GM21367 (cell line): ENCODE measurements at regions not wholly inside any gene's neighbourhood (a gene's known extent, or its start where the extent isn't known, plus 50 kb on each side); places are given as distances from the start of the nearest gene placed in this dataset.
"Not testable (repeated sequence)": the region's sequence is repeated elsewhere in the genome, so short reads cannot be mapped to it uniquely, and the experiment has no call there.

Experiments used
- ATAC-seq: cut with Tn5 transposase; IDR thresholded peaks from one replicate; pipeline ENCODE4 v1.9.1; 2021; ENCODE audit not compliant: unreplicated experiment

DNA sequence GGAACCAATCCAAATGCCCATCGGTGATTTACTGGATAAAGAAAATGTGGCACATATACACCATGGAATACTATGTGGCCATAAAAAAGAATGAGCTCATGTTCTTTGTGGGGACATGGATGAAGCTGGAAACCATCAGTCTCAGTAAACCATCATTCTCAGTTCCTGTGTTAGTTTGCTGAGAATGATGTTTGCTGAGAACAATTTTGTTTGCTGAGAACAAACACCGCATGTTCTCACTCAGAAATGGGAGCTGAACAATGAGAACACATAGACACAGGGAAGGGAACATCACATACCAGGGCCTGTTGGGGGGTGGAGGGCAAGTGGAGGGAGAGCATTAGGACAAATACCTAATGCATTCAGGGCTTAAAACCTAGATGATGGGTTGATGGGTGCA is 185.5 kb downstream of the ANXA1 start:
- not testable (repeated sequence) for ATAC-seq

DNA sequence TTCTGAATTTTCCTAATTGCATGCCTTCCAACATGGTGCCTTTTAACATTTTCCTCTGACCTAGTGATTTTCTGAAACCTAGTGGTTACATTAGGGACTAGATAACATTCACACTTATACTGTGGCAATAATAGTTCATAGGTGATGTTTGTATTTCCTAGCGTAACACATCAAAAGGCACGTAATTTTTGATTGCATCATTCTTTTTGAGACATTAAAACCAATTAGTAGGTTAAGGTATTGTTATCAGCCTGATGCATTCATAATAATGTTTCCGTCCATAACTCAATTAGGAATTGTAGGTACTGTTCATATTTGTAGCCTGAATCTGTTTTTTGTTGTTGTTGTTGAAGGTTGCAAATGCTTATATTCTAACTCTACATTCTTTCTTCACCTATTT is 192.4 kb downstream of the ANXA1 start:
- no peak for ATAC-seq

DNA sequence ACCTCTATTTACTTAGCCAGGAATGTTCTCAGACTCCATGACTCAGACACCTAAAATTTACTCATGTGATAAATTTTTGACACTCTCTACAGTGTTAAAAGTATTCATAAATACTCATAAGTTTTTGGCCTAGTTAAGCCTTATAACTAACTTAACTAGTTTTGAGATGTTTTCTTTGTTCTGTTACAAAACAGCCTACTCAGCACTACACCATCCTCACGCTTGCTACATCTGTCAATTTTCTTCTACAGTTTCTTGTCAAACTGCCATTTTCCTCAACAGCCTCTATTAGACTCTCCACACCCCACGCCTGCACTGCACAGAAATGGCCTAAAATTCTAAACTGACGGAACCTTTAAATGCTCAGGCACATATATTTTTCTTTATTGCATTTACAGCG is 195.5 kb downstream of the ANXA1 start:
- no peak for ATAC-seq

DNA sequence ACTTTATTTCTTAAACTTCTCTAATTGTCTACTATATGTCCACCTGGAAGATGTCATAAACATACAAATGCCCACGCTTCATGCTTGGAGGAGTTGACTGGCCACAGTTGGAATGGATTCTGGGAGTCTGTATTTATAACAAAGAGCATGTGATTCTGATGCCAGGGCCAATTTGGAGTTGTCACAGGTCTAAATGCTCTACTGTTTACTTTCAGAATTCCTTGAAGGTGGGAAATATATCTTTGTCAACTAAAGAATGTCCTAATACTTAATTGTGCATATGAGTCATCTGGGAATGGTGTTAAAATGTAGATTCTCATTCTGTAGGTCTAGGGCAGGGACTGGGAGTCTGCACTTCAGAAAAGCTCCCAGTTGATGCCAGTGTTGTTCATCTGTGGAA is 196.1 kb downstream of the ANXA1 start:
- ATAC-seq, result no peak

DNA sequence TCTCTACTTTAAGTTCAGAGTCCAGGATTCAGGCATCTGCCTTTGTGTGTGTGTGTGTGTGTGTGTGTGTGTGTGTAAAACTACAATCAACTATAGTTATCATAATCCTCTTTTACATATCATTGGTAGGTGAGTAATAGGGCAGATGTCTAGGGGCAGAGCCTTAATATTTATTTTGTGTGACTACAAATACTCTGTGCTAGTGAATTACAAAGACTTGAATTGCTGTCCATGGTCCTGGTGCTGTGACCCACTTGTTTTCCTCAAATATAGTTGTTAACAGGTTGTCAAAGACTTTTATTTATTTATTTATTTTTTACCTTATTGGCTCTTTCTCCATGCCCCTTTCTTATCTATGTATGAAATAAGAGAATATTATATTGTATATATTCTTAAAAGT is 196.8 kb downstream of the ANXA1 start:
- ATAC-seq, result no peak

DNA sequence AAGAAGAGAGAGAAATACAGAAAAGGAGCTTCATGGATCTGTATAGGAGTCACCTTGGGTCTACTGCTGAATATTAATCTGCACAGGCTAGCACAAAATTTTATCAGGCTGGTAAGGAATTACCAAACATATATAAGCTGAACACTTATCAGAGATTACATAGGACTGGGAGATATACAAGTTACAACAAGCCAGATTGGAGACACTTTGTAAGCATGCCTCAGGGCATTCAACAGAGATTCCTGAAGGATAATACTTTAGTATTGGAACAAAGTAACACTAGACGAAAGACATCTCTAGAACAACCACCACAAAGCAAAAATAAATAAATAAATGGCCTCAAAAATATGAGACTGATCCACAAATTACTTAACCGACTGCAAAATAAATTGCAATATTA is 197.8 kb downstream of the ANXA1 start:
- no peak for ATAC-seq

DNA sequence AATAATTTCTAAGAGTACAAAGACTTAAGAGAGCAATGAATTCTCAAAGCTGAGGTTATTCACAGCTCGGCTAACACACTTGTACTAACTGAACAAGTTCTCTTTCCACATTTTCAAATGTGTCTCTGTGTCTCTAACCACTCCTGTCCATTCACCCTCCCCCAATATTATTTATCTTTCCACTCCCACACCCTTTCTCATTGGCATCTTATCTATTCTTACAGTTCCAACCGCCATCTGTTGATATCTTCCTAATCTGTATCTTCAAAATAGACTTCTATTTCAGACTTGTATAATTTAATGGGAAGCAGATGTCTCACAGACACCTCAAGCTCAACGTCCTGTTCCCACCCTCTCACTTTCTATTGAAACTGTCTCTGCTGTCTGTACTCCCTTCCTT is 205.9 kb downstream of the ANXA1 start:
- ATAC-seq, result no peak

DNA sequence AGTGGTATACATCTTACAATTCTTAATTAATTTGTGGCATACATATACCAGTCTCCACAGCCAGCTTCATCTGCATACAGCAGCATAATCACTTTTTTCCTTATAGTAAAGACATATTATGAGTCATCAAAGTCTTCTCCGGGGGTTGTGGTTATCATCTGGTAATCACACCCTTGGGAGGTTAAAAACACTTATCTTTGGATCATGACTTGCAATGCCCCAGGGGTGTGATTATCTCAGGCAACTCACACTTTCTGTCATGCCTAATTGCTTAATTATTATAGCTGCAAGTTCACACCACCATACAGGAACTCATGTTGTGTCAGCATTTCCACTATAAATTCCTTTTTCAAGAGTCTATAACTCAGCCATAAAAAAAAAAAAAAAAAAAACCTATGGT is 218.4 kb downstream of the ANXA1 start:
- ATAC-seq, result no peak

DNA sequence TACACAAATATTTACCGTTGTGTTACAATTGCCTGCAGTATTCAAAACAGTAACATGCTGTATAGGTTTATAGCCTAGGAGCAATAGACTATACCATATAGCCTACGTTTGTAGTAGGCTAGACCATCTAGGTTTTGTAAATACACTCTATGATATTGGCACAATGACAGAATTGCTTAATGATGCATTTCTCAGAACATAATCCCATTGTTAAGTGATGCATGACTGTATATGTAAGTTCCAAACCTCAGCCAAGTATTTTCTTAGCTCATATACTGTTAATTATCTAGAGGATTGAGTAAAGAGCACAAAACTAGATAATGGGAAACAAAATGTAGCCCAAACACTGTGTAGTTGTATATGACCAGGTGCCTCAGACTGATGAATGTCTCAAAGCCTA is 220.1 kb downstream of the ANXA1 start:
- ATAC-seq, result no peak

DNA sequence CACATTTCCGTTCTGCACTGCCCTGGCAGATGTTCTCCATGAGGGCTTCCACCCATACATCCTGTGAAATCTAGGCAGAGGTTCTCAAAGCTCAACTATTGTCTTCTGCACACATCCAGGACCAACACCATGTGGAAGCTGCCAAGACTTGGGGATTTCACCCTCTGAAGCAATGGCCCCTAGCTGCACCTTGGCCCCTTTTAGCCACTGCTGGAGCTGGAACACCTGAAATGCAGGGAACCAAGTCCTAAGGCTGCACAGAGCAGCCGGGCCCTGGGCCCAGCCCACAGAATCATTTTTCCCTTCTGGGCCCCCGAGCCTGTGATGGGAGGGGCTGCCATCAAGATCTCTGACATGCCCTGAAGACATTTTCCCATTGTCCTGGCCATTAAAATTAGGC is 228.7 kb downstream of the ANXA1 start:
- ATAC-seq, result no peak

DNA sequence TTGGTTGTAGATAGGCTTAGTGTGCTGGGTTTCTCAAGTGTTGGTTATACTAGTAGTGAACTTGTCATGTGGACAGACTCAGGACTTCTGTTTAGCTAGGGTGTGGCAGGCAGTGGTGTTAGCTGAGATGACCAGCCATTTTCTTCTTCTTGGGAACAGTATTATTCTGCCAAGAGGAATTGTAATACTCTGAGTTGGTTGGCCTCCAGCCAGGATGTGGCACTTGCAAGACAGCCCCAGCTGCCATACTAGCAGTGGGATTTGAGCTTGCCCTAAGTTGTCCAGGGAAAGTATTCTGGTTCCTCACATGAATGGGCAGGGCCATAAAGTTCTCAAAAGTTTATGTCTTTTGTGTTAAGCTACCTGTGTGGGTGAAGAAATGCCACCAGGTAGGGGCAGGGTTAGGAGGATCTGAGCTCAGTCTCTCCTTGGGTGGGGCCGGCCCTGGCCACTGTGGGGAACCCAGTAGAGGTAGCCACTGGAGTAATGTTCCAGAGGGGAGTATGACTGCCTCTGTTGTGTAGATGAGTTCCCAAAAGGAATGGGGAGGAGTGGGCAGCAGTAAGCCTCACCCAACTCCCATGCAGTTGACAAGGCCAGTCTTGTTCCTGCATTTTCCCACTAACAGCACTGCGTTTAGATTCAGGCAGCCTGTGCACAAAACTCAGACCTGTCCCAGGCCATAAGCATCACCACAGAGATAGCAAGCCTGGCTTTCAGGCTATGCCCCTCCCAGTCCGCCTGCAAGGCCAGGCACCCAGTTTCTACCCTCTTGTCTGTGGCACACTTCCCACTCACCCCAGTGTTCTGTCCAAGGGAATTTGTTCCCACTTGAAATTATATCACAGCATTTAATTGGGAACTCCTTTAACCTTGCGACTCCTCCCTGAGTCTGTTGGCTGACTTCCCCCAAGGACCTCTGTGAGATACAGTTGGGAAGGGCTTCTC is 250.7 kb downstream of the ANXA1 start:
- ATAC-seq, result no peak

DNA sequence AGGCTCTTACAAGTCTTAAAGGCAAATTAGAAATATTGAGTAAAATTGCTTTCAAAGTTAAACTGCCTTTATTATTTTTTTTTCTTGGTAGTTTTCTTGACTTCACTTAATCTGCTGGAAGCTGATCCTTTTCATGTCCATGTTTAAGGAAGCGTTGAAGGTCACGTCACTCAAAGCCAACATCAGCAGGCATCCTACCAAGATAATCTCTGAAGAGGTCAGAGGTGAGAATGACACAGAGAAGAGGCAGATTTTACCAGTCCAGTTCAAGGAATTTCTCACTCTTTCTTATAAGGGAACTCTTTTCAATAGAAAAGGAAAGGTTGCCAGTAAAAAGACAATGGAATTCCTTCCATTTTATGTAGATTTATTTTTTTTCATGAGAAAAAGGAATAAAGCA is 259.8 kb downstream of the ANXA1 start:
- ATAC-seq, result no peak

DNA sequence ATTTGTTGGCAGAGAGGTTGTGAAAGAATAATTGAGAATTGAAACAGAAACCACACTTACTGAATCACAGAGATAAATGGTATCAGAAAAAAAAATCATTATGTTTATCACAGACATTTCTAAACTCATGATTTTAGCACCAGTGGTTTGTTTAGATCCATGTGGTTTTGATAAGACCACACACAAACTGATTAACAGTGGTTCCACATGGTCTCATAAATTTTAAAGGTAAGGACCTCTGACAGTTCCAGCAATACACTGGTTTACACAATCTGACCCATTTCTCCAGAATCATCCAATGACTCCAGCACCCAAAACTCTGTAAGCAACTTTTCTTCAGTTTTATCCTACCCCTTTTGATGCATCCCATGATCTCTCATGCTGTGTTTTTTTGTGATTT is 261.2 kb downstream of the ANXA1 start:
- ATAC-seq, result no peak

DNA sequence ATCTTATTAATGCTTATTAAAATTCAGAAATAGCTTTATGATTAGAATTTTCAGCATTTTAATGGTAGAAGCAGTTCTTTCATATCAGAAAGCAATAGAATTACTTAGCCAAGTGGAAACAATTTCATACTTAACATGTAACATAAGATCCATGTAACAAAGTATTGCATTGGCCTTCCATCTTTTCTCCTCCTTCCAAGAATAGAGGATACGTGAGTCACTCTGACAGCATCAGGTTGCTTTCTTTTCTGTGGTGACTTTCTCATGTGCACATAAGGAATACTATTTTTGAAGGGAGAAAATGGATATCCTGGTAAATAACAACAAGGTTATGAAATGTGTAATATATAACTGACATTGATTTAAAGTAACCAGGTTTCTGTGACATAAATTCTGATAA is 272.2 kb downstream of the ANXA1 start:
- ATAC-seq, result no peak

DNA sequence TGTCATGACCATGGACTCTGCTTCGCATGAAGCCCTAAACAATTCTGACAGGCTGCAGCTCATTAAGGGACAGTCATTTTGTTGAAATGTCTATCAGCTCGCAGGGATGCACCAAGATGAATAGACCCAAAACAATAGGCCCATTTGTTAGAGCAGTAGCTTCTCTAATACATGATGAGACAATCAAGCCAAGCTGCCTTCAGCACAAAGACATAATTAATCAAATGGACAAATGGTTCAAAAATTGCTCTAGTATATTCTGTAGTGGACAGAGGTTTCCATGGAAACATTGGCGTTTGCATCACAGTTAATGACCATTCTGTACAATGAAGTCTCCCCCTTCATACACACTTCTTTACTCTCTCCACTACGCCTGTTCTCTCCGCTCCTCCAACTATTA is 274.6 kb downstream of the ANXA1 start:
- ATAC-seq, result no peak

DNA sequence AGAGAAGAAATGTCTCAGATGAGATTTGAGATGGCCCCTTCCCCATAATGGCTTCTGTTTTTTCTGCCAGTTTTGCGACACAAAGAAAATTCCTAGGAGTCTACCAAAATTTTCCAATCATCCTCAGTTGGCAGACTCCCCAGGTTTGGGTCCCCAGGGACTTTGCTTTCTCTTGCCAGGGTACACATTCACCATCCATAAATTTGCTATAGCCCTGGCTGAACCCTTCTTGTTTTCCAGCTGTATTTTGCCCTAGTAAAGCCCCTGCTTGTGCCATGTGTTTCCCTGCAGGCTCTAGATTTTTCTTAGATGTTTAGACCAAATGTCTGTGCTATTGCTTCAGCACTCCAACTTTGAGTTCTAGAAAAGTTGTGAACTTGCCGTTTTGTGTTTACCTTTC is 283.2 kb downstream of the ANXA1 start:
- ATAC-seq, result no peak

DNA sequence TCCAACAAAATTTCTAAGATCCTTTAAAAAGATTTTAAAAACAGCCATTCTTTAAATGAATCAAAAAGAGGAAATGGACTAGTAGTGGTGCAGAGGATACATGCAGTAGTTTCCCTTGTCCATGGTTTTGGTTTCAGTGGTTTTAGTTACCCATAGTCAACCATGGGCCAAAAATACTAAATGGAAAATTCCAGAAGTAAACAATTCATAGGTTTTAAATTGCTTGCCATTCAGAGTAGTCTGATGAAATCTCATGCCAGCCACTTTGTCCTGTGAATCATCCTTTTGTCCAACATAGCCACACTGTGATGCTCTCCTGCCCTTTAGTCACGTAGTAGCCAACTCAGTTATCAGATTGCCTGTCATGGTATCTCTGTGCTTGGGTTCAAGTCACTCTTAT is 286.1 kb downstream of the ANXA1 start:
- no peak for ATAC-seq

DNA sequence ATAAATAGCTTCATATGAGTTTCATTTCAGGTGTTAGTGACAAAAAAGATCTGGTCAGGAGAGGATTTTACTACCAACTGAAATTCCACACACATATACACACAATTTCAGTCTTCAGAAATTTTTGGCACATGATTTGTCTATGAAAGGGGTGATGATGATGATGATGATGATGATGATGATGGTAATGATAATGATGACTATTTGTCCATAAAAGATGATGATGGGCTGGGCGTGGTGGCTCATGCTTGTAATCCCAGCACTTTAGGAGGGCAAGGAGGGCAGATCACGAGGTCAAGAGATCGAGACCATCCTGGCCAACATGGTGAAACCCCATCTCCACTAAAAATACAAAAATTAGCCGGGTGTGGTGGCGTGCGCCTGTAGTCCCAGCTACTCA is 288.2 kb downstream of the ANXA1 start:
- ATAC-seq, result not testable (repeated sequence)

DNA sequence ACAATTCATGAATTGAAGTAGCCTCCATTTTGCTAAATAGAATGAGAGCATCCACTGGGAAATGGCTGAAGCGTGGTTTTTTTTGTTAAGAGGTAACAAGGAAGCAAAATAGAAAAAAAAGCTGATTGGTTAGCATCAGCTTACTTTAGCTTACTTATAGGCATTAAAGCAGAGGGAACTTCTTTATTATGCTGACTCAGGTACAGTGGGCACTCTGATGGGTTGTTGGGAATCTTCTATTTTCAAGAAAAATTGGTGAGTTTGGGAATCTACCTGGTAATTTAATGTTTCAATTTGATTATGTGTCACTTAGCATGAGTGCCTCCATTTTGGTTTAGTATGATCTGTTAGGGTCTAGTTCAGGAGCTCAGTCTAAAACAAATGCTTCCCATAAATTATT is 289.6 kb downstream of the ANXA1 start:
- no peak for ATAC-seq

DNA sequence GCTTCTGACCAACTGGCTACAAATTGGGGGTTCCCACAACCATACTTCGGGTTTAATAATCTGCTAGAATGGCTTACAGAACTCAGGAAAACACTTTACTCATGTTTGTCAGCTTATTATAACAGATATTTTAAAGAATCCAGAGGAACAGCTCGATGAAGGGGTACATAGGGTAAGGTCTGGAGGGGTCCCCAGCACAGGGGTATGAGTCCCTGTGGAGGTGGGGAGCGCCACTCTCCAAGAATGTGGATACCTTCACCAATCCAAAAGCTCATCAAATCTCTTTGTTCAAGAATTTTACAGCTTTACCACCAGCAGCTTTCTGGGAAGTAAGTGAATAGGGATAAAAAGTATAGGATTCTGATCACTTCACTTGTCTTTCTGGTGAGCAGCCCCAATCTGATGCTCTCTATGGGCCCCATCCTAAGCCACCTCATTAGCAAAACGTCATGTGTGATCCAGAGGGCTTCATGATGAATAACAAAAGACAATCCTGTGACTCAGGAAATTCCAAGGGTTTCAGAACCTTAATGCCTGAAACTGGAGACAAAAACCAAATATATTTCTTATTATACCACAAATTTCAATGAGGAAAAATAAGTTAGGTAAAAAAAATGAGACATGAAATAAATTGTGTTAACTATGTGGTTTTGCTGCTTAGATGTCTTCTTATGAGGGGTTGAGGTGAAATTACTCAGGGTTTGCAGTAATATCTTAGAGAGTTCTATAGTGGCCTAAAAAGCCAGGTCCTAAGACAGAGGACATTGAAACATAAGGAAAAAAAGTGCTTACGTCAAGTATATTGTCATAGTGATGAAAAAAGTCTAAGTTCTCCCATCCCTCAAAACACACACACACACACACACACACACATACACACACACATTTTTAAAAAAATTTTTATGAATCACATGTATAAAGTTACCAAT is 290.5 kb downstream of the ANXA1 start:
- no peak for ATAC-seq

DNA sequence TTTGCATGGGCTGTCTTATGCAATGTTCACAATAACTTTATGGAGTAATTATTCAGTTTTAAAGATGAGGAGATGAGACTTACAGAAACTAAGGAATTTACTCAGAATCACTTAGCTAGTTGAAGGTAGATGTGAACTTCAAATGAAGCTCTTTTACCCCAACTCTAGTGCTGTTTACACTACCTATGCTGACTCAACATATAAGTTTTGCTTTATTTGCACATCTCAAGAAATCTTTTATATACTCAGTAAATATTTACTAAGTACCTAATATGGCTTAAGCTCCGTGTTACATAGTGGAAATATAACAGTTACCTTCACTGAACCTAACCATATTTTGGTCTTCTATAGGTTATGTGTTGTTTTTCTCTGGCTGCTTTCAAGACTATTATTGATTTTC is 293.2 kb downstream of the ANXA1 start:
- ATAC-seq, result no peak

DNA sequence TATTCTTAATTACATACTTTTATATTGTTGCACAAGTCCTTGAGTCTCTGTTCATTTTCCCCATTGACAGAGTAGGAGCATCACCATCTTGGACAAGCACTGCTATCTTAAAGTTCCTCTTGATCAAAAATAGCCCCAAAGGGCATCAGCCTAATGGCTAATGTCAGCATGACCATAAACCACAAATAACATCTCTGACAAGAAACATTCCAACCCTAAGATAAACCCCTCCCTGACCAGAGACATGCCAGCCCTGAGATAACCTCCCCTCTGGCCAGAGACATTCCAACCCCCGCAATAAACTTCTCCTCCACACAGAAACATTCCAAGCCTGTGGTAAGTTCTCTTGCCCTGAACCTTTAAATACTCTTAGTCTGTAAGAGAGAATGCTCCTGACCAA is 293.7 kb downstream of the ANXA1 start:
- not testable (repeated sequence) for ATAC-seq
